ENCODE measurements at regions not wholly inside any gene's neighbourhood (a gene's known extent, or its start where the extent isn't known, plus 50 kb on each side); places are given as distances from the start of the nearest gene placed in this dataset.

DNA sequence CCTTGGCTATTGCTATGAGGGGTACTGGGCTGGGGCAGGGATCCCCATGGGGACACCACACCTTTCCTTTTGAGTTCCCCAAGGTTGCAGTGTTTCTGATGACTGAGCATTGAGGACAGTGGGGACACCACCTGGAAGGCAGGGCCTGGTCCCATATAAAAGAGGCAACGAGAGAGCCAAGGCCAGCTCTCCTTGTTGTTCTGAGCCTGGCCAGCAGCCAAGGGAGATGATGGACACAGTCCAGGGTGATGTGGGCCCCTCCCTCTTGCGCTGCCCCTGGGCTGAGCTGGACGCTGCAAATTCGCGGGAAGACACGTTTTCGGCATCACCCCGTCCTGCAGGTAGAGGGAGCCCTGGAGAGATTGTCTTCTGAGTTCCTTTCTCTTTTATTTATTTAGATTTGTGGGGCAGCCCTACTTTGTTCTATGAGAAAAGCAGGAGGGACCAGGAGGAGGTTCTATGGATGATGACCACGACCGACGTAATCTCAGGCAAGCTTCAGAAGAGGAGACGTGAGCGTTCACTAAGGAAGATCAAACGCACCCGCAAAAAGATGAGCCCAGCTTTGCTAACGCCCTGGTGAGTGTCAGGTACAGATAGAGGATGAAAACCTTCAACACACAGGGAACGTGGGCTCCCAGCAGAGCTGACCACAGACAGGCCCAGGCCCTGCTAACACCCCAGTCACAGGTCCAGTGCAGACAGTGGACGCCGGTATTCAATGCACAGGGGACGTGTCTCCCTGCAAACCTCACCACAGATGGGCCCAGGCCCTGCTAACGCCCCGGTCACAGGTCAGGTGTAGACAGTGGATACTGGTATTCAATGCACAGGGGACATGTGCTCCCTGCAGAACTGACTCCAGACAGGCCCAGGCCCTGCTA is 97.4 kb downstream of the SHOX start:
- no peak for DNase-seq

DNA sequence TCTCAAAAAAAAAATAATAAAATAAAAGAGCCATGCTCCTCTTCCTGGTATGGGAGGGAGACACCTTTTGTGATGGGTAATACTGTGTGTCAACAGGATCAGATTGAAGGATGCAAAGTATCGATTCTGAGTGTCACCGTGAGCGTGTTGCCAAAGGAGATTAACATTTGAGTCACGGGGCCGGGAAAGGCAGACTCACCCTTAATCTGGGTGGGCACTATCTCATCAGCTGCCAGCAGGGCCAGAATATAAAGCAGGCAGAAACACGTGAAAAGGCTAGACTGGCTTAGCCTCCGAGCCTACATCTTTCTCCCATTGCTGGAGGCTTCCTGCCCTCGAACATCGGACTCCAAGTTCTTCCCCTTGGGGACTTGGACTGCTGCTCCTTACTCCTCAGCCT is 95.4 kb downstream of the SHOX start:
- no peak for DNase-seq

DNA sequence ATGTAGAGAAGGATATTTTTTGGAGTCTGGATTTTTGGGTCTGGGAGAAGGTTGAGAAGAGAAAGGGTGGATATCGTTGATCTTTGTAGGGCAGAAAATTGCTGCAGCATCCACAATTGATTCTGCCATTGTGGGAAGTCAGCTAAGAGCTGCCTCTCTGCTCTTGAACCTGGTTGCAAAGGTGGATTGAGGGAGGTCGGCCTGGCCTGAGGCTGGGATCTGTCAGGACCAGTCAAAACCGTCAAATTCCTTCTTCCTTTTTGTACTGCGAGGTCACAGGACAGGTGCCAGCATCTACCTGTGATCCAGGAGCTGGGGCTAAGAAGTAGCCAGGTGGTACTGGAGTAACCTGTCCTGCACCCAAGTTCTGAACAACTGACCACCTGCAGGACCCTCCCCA is 93.7 kb downstream of the SHOX start:
- no peak for DNase-seq

DNA sequence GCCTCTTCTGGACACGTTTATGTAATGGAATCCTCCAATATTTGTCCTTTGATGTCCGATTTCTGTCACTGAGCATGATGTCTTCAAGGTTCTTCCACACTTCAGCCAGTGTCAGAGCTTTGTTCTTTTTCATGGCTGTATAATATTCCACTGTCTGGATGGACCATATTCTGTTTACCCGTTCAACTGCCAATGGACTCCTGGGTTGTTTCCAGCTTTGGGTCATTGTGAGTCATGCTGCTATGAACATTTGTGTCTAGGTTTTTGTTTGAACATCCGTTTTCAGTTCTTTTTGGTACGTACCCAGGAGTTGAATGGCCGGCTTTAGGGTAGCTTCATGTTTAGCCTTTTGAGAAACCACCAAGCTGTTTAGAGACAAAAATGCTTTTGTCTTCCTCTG is 93.2 kb downstream of the SHOX start:
- no peak for DNase-seq

DNA sequence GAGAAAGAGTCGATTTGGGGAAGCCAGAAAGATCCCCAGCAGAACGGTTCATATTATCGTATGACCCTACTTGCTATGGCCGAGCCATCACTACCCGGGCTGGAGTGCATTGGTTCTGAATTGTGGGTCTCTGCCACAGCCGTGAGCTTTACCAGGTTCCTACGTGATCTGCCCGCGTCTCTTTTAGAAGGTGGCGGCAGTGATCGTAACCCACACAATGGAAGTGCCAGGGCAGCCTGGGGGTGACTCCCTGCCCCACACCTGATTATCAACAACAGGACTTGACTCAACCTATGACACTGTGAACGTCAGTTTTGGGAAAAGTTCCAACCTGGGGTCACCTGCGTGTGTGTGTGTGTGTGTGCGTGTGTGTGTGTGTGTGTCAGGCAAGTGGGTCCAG is 90.8 kb downstream of the SHOX start:
- no peak for DNase-seq

DNA sequence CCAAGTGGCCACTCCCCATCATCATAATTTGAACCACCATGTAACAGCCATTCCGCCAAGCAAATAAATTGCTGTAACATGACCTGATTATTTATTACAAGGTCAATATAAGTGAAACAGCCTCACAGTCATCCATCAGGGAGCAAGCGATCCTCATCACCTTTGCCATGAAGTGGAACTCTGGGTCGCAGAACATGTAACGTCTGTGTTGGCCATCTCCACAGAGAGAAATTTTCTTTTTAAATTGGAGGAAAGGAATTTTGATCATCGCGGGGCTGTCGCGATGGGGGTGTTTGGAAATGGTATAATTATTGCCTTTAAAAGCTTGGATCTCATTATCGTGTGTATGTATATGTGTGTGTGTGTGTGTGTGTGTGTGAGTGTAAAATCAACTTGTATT is 90.2 kb downstream of the SHOX start:
- DNase-seq = no peak

DNA sequence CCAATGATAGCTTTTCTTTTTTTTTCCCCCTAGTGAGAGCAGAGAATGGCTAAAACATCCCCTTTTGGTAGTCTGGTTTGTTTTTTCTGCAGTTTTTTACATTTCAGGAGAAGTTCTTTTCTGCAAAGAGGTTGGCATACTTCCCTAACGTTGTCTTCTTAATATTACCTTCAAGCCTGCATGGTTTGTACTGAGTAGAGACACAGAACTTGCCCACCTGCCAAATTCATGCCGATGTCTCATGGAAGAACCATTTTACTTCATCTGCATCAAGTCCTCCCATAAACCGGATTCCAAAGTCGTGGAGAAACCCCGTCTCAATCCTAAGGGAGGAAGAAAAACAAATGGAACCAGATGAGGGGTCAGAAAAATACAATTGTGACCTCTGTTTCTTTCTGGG is 89.7 kb downstream of the SHOX start:
- no peak for DNase-seq

DNA sequence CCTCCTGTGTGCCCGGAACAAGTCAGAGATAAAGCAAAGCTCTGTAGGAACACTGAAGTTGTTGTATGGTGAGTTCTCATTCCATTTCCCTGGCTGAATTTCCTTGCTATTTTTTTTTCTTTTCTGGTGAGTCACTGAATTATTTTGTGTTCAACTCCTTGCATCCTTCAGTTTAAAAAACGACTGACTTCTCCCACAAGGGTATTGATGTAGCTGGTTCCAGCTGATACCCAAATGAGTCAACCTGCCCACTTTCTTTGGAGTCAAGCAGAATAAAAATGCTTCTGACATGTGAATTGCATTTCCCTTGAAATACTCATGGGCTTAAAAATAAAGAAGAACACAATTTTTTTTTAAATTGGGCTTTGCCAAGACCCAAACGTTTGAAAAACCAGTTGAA is 85.5 kb downstream of the SHOX start:
- no peak for DNase-seq

DNA sequence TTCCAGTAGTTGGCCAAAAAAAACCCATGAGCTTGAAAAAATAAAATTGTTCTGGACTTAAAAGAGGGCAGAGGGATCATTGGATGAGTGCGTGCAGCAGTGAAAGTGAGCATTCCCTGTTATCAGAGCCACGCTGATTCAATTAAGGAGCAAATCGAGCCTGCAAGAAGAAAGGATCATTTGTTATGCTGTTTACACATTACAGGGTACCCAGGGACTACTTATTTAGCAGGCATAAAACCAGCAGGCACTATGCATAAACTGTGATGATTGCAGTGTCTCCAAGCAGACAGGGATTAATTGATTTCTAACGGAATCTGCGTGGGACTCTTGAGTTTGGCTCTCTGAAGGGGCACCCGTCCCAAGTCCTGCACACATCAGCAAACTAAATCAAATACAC is 83.5 kb downstream of the SHOX start:
- DNase-seq = no peak
